DMS53 treated with DMSO at 0.1 percent for 48 hours (cell line): ENCODE measurements at regions not wholly inside any gene's neighbourhood (a gene's known extent, or its start where the extent isn't known, plus 50 kb on each side); places are given as distances from the start of the nearest gene placed in this dataset.

Experiments
- DNase-seq: peaks from one replicate; lab custom pipeline; 2025; ENCODE audit not compliant: unreplicated experiment; lab: John Stamatoyannopoulos, UW

DNA sequence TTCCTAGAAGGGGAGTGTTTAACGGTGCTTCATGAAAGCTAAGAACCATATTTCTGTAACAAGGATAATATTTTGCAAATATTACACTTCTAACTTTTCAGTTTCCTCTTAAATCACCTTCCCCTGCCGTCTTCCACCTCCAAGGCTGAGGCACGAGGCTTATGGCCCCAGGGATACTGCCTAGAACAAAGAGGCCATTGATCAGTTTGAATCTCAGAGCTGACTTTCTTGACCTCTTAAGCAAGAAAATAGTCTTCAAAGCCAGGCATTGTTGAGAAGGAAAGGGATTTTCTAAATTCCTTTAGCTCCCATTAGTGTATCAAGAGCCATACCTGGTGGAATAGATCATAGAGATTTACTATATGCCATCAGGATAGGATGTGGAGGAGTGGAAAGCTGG is 566.2 kb downstream of the BNC2 start:
- DNase-seq, result no peak

- DNase-seq, result no peak
Measured at GRCh38 chr9:16306586-16306985, 563.9 kb downstream of the BNC2 start.

DNA sequence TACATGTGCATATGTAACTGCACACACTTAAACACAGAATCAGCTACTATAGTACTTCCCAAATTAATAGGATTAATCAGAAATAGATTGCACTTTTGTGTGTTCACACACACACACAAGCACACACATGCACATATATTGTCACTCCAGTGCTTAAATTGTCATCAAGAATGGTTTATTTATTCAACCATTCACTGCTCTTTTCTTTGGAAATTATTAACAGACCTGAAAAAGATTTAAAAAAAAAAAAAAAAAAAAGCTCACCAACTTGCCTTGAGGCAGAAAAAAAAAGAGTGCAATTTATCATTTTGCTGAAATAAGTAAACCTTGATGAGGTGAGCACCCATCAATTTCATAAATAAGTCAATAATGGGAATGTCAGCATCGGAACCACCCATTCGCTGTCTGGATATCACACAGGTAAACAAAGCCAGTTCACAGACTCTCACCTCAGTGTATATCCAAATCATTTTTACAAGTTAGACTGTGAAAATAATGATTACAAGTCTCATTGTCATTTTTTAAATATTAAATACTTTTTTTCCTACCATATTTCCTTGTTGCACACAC is 562.8 kb downstream of the BNC2 start:
- no peak for DNase-seq

- no peak for DNase-seq
Measured at GRCh38 chr9:16308645-16309044, 561.8 kb downstream of the BNC2 start.

DNA sequence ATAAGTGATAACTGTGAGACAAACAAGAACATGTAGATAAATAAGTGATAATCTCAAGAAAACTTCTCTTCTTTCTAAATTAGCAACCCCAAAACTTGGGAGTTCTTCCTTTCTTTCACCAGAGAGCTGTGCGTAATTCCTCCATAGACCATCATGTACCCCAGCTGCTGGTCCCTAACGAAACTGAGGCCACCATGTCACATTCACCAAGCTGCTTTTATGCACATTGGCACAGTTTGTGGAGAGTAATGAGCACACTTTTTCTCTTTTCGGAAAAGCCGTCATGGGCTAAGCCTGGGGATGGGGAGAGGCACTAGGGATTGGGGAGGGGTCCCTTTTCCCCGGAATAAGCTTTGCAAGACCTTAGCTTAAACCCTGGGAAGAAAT is 561.4 kb downstream of the BNC2 start:
- DNase-seq, result no peak

DNA sequence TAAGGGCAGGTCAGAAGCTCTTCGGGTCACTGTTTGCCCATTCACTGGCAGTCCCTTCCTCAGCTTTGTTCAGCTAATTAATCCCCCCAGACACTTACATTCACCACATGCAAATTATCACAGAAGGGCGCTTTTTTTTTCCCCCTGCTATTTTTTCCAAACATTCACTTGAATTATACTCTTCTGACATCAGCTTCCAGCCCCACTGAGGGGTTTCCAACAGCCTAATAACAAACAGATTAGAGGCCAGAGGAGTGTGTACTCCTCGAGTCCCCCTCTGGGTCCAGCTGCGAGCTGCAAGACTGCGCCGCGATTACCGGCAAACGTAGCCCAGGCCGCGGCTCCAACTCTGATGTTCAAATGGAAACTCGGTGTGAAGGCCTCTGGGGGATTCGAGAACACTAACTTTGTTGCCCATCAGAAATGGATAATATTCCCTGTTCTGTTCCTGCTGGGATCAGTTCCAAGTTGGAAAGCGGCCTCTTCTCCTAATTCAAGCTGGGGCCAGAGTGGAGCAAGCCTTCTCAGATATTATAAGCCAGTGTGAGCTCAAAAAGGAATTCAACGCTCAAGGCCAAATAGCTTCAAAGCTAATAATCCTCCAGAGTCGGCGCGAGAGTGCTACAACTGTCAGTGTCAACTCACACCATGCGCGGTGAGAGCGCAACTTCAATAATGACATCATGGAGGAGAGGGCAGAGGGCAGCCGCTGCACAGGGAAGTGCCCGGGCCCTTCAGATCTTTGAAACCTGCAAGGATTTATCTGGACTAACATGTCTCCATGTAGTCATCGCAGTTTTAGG is 560.8 kb downstream of the BNC2 start:
- DNase-seq, result no peak

DNA sequence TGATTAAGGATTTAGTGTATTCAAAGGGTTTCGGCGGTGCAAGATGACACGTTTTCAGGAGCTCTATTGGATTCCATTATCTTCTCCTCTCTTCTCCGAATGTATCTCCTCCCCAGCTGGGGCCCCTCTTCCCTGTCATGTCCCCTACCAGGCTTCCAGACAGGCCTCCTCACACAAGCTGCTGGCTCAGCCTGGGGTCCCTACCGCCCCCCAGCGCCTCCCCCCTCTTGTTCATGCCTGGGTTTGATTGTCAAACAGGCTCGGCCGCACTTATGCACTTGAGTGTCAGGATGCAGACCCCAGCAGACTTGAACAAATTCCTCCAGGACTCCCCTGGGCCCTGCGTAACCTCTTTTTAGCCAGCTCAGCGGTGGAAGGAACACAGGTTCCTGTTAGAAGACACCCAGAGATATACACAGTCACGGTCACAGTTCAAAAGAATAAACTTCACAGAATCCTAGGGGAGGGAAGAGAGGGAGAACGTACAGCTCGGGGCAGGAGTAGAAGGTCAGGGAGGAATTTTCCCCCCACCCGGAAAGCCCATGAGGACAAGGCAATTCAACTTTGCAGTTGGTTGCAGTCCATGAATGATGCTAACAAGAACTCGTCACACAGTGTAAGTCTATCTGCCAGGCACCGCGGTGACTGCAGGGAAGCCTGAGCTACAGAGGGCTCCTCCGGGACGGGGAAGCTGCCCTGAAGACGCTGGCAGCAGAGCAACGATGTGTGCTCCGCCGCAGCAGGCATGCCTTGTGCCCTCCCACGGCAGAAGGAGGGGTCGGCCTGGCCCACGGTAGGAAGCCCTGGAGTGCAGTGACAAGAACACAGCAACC is 560.0 kb downstream of the BNC2 start:
- DNase-seq, result no peak

- no peak for DNase-seq
Measured at GRCh38 chr9:16312116-16312515, 558.4 kb downstream of the BNC2 start.

GRCh38 chr9:16312962-16313546 is 557.4 kb downstream of the BNC2 start:
- DNase-seq, result no peak

DNA sequence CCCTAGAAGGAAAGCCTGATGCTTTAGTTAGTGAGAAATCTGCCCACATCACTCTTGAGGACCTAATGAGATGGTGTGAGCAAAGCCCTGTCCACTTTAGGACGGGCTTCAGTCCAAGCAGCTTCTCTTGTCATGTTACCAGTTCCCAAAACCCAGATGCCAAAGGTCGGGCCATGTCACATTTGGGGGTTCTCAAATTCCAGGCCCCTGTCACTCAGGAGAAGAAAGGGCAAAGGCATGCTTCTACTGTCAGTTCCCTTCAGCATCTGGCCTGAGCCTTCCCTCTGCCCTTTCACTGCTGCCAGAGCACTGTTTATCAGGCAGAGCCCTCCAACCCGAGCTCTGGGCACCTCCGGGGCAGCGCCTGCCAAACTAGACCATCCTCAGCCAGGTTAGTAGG is 556.0 kb downstream of the BNC2 start:
- no peak for DNase-seq

DNA sequence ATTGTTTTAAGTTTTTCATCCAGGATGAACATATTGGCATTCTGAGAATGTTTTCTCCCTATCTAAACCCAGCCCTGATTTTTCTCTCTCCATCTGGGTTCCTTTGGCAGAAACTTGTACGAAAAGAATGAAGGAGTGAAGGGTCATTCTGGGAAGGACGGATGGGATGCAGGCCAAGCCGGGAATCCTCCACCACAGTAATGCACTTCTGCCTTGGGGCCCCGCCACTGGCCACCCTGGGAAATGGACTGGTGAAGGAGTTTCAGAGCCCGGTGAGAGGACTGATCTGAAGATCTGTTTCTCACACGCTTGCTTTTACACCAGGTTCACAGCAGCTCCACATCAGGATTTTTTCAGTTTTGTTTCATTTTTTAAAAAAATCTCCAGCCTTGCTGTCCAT is 554.8 kb downstream of the BNC2 start:
- no peak for DNase-seq

DNA sequence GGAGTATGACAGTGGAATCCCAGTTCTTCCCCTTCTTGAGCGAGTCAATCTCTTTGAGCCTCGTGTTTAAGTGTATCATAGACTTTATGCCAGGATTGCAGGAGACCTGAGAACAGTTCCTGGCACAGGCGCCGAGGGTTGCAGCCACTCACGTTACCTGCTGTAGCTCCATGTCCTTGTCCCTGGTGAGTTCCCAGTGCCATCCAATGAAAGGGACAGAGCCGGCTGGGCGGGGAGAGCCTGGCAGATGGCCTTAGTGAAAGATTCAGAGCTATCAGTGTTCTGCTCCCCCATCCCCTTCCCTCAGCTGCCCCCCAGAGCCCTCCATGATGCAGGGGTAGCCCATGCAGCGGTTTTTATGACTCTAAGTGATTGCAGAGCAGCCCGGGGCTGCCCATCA is 554.0 kb downstream of the BNC2 start:
- no peak for DNase-seq

DNA sequence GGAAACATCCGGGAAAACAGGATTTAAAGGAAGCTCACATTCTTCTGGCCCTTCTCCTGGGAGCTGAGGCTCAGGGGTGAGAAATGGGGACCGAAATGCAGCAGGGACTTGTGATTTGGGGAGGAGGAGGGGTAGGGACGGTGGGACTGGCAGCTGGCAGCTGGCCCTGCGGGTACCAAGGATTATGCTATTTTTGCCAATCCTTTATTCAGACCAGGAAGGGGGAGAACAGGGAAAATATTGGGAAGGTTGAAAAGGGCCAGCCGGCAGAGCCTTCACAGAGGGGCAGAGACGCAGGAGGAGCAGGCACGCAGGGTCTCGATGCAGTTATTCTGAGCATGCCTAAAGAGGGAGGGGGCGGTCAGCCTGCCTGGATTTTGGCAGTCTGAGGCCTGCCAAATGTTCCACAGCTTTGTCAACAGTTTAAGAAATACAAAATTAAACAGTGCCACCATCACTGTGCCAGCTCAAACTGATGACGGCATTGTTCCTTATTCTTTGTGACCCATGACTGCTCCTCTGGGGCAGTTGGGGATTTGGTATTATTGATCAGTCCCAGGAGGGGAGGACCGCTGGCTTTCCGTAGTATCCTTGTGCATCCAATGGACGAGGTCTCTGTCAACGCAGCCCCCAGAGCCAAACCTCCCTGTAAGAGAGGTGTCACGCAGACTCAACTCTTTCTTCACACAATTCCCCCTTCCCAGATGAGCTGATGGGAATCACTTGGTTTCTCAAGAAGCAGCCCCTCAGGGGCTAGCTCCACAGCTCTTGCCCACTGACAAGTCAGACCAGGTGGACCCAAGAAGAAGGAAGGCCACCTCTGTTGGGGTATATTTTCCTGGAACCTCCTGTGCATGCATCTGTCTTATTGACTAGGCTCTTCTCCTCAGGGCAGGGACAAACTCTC is 553.3 kb downstream of the BNC2 start:
- no peak for DNase-seq

GRCh38 chr9:16318516-16319060 is 551.9 kb downstream of the BNC2 start:
- no peak for DNase-seq

- no peak for DNase-seq
Measured at GRCh38 chr9:16319646-16320045, 550.8 kb downstream of the BNC2 start.

DNA sequence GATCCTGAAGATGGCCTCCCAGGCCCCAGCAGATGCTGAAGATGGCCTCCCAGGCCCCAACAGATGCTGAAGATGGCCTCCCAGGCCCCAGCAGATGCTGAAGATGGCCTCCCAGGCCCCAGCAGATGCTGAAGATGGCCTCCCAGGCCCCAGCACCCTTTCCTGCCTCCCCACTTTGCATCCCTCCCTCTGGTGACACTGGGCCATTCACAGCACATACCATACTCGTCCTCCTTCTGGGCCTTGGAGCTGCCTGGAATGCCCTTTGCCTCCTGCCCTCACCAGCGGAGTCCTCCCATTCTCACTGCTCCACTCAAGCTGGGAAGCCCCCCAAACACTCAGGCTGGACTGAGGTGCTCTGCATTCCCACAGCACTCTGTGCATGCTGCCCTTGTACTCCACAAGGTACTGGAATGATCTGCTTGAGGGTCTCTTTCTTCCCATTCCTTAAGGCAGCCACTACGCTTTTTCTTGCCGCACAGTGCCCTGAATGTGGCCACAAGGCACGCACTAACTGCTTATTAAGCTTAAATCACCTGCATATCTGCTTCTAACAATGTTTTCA is 550.0 kb downstream of the BNC2 start:
- DNase-seq, result no peak

DNA sequence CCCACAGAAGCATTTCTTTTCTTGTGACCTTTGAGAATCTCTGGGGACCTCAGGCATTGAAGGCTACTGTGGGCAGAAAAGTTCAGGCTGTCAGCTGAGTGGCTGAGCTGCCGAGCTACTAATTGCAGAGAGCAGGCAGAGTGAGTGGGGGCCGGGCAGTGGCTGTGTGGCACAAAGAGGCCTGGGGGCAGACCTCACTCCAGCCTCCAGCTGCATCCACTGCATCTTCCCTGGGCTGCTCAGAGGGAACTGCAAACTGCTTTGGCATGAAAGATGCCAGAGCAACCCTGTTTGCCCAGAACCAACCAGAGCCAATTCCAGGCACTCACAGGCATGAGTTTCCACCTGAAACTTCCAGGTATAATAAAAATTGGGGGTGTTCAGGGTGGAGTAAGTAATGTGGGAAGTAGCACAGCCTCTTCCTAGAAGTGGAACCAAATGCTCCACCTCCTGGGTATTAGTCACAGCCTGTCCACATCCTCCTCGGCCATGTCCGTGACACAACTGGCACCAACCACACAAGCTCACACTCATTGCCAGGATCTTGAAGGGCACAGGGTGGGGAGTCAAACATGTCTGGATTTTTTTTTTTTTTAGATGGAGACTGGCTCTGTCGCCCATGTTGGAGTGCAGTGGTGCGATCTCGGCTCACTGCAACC is 548.9 kb downstream of the BNC2 start:
- DNase-seq, result no peak

DNA sequence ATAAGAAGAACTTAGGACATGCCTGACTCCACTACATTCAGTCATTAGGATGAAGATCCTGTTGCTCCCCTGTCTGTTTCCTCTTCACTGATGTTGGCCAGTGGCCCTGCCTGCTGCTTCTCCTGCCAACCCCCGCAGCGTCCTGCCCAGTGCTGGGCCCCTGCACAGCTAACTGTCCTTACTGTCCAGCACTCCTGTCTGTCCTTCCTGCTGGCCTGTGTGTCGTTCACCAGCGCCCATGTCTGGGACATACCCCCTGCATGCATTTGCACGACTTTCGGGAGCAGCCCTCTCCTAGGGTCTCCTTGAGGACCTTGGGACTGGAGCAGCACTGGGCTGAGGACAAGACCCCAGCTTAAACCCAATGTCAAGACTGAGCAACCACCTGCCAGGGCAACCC is 547.6 kb downstream of the BNC2 start:
- no peak for DNase-seq

GRCh38 chr9:16325966-16326365 is 544.5 kb downstream of the BNC2 start:
- no peak for DNase-seq

GRCh38 chr9:16328349-16328748 is 542.1 kb downstream of the BNC2 start:
- DNase-seq, result no peak
